ENCODE measurements at regions not wholly inside any gene's neighbourhood (a gene's known extent, or its start where the extent isn't known, plus 50 kb on each side); places are given as distances from the start of the nearest gene placed in this dataset.
"Not testable (repeated sequence)": the region's sequence is repeated elsewhere in the genome, so short reads cannot be mapped to it uniquely, and the experiment has no call there.

DNA sequence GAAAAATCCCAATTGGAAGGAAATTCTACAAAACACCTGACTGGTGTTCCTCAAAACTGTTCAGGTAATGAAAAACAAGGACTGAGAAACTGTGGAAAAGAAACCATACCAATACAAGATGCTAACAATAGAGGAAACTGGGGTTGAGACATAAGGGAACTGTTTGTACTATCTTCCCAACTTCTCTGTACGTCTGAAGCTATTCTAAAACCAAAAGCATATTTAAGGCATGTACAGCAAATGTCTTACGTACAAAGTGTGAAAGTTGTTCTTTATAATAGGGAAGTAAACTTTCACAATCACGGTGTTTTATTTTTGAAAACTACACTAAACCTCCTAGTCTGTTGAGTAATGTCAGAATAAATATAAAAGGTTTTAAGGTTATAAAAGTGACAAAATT, 776.1 kb upstream of the RAB6C start (continued):
- TF ChIP-seq, protein P1, sequence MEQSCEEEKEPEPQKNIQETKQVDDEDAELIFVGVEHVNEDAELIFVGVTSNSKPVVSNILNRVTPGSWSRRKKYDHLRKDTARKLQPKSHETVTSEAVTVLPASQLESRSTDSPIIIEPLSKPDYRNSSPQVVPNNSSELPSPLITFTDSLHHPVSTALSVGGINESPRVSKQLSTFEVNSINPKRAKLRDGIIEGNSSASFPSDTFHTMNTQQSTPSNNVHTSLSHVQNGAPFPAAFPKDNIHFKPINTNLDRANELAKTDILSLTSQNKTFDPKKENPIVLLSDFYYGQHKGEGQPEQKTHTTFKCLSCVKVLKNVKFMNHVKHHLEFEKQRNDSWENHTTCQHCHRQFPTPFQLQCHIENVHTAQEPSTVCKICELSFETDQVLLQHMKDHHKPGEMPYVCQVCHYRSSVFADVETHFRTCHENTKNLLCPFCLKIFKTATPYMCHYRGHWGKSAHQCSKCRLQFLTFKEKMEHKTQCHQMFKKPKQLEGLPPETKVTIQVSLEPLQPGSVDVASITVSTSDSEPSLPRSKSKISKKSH (CRISPR knock-in tag; IDR thresholded peaks at IDR 0.05; ENCODE audit: borderline replicate concordance) = no peak
- TF ChIP-seq ZSCAN9 (CRISPR knock-in tag; IDR thresholded peaks at IDR 0.05; ENCODE audit: borderline replicate concordance) (no peak), ZNF629 (CRISPR knock-in tag; conservative IDR thresholded peaks at IDR 0.05) (no peak)
- TF ChIP-seq, protein P2, sequence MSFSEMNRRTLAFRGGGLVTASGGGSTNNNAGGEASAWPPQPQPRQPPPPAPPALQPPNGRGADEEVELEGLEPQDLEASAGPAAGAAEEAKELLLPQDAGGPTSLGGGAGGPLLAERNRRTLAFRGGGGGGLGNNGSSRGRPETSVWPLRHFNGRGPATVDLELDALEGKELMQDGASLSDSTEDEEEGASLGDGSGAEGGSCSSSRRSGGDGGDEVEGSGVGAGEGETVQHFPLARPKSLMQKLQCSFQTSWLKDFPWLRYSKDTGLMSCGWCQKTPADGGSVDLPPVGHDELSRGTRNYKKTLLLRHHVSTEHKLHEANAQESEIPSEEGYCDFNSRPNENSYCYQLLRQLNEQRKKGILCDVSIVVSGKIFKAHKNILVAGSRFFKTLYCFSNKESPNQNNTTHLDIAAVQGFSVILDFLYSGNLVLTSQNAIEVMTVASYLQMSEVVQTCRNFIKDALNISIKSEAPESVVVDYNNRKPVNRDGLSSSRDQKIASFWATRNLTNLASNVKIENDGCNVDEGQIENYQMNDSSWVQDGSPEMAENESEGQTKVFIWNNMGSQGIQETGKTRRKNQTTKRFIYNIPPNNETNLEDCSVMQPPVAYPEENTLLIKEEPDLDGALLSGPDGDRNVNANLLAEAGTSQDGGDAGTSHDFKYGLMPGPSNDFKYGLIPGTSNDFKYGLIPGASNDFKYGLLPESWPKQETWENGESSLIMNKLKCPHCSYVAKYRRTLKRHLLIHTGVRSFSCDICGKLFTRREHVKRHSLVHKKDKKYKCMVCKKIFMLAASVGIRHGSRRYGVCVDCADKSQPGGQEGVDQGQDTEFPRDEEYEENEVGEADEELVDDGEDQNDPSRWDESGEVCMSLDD (CRISPR knock-in tag; IDR thresholded peaks at IDR 0.05; ENCODE audit: borderline replicate concordance) = no peak

DNA sequence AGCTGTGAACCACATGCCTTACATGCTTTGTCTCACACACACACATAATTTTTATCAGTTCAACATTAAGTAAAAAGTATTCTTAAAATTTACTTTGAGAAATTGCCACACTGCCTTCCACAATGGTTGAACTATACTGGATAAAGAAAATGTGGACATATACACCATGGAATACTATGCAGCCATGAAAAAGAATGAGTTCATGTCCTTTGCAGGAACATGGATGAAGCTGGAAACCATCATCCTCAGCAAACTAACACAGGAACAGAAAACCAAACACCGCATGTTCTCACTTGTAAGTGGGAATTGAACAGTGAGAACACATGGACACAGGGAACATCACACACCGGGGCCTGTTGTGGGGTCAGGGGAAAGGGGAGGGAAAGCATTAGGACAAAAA, 774.9 kb upstream of the RAB6C start:
- CTCF ChIA-PET (ENCODE audit: low intra/inter-chr PET ratio, low total read pairs); FAIRE-seq: not testable (repeated sequence)

More for the DNA sequence above, 774.9 kb upstream of the RAB6C start:
- H3K4me1 ChIP-seq (ENCODE audit: insufficient read depth, low read length); H4K20me1 ChIP-seq (ENCODE audit: insufficient read depth, low read length); BruUV-seq (replicated peaks); intact Hi-C loops (cut with micrococcal nuclease; ENCODE audit: unreplicated experiment); H3K4me3 ChIP-seq (replicated peaks in 1 of 3; ENCODE audit: insufficient read depth in 1 of 3, low read depth in 2 of 3, low read length in 3 of 3); H3K9me3 ChIP-seq (ENCODE audit: low read length); H2AFZ ChIP-seq (ENCODE audit: low read length); ATAC-seq; DNase-seq (ENCODE audit: low spot score); H3K9ac ChIP-seq (ENCODE audit: insufficient read depth, low read depth, low read length); POLR2A ChIA-PET; in situ Hi-C loops (cut with HindIII; ENCODE audit: extremely low pct_ligation_motif_present, low pct_unique_long_range_greater_than_20kb); H3K27me3 ChIP-seq (ENCODE audit: control insufficient read depth in 1 of 2, insufficient read depth in 2 of 2, low read length in 2 of 2); H3K4me2 ChIP-seq (ENCODE audit: low read depth, low read length); H3K27ac ChIP-seq (ENCODE audit: extremely low read length, insufficient read depth, low read length); H3K36me3 ChIP-seq (replicated peaks in 1 of 2; ENCODE audit: control insufficient read depth in 1 of 2, insufficient read depth in 2 of 2, low read length in 2 of 2); H3K79me2 ChIP-seq (ENCODE audit: insufficient read depth, low read length): not testable (repeated sequence)
- WGBS (ENCODE audit: low lambda C conversion rate) = 36% methylated on average over 2 of the region's 2 CpGs
